ENCODE measurements at regions not wholly inside any gene's neighbourhood (a gene's known extent, or its start where the extent isn't known, plus 50 kb on each side); places are given as distances from the start of the nearest gene placed in this dataset.

DNA sequence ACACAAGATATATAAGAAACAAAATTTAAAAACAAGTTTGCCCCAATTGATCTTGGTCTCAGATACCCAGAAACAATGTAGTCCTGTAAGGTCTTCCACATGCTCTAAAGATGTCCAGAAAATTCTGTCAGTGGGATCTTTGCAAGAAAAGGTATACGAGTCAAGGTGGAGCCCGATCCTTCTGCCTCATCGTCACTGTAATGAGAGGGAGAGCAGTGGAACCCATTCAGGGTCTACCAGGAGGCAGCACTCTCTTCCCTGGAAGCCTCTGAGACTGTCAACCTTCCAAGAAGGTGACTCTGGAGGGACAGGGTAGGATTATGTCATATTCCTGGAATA, 112.8 kb downstream of the JCAD start:
- TF ChIP-seq, protein P1, sequence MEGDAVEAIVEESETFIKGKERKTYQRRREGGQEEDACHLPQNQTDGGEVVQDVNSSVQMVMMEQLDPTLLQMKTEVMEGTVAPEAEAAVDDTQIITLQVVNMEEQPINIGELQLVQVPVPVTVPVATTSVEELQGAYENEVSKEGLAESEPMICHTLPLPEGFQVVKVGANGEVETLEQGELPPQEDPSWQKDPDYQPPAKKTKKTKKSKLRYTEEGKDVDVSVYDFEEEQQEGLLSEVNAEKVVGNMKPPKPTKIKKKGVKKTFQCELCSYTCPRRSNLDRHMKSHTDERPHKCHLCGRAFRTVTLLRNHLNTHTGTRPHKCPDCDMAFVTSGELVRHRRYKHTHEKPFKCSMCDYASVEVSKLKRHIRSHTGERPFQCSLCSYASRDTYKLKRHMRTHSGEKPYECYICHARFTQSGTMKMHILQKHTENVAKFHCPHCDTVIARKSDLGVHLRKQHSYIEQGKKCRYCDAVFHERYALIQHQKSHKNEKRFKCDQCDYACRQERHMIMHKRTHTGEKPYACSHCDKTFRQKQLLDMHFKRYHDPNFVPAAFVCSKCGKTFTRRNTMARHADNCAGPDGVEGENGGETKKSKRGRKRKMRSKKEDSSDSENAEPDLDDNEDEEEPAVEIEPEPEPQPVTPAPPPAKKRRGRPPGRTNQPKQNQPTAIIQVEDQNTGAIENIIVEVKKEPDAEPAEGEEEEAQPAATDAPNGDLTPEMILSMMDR (IDR thresholded peaks at IDR 0.05), result no peak
- no peak for TF ChIP-seq POLR2A (IDR thresholded peaks at IDR 0.05)

Data from adrenal gland (tissue), 5 donors.